ENCODE measurements at regions not wholly inside any gene's neighbourhood (a gene's known extent, or its start where the extent isn't known, plus 50 kb on each side); places are given as distances from the start of the nearest gene placed in this dataset.

DNA sequence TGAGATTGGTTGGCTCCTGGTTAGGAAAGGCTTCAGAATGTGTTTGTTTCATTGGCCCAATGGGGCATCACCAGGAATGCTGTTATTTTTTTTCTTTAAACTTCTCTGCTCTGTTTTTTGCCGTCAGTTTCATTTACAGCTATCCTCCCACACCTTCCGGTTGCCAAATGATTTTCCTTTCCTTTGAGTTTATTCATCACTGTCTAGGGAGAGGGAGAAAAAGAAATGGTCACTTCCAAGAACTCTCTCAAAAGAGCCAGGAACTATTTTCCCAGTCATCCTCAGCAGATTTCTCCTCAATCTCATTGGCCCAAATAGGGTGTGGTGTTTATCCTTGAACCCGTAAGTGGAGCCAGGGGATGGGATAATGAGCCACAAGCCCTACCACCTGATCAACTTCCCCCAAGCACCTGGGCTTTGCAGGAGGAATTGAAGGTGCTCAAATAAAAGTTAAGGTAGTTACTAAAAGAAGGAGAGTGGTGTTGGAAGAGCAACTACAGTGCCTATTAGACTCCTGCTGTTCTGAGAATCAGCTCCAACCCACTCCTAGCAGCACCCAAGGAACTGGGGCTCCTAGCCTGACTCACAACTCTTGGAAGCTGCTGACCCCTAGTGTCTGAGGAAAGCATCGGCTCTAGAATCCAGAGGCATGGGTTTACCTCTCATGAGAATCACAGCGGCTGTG, 183.8 kb upstream of the IL12A start (continued):
- no peak for TF ChIP-seq NFIC (IDR thresholded peaks at IDR 0.05; ENCODE audit: borderline replicate concordance)
- TF ChIP-seq MXI1 (IDR thresholded peaks at IDR 0.05; ENCODE audit: low read depth, low read length): no peak
- TF ChIP-seq JUND (IDR thresholded peaks at IDR 0.05): no peak
- no peak for TF ChIP-seq CHD2 (IDR thresholded peaks at IDR 0.05; ENCODE audit: low read length, partially characterized antibody)
- TF ChIP-seq, protein P1, sequence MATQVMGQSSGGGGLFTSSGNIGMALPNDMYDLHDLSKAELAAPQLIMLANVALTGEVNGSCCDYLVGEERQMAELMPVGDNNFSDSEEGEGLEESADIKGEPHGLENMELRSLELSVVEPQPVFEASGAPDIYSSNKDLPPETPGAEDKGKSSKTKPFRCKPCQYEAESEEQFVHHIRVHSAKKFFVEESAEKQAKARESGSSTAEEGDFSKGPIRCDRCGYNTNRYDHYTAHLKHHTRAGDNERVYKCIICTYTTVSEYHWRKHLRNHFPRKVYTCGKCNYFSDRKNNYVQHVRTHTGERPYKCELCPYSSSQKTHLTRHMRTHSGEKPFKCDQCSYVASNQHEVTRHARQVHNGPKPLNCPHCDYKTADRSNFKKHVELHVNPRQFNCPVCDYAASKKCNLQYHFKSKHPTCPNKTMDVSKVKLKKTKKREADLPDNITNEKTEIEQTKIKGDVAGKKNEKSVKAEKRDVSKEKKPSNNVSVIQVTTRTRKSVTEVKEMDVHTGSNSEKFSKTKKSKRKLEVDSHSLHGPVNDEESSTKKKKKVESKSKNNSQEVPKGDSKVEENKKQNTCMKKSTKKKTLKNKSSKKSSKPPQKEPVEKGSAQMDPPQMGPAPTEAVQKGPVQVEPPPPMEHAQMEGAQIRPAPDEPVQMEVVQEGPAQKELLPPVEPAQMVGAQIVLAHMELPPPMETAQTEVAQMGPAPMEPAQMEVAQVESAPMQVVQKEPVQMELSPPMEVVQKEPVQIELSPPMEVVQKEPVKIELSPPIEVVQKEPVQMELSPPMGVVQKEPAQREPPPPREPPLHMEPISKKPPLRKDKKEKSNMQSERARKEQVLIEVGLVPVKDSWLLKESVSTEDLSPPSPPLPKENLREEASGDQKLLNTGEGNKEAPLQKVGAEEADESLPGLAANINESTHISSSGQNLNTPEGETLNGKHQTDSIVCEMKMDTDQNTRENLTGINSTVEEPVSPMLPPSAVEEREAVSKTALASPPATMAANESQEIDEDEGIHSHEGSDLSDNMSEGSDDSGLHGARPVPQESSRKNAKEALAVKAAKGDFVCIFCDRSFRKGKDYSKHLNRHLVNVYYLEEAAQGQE (IDR thresholded peaks at IDR 0.05; ENCODE audit: low read depth, low read length): no peak
- TF ChIP-seq GABPA (IDR thresholded peaks at IDR 0.05; ENCODE audit: low read depth): no peak
- TF ChIP-seq FOXJ3 (CRISPR knock-in tag; IDR thresholded peaks at IDR 0.05): no peak

DNA sequence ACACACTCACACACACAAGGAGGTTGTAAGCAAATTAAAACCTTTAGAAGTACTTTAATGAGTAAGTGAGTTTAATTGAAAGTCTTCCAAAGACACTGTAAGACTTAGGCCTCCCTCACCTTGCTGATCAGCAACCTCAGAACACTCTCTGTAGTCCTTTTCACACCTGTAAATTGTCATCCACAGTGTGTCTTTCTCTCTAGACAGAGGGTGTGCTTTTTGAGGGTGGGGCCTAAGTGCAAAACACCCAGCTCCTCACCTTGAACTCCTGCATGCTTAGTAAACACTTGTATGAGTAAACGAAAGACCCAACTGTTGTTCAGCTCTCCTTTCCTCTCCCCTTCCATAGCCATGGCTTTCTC, 183.2 kb upstream of the IL12A start:
- H4K20me1 ChIP-seq (ENCODE audit: insufficient read depth): peaks cover 33% of the 10 kb centered on the region; the same call in 1 of the 2 replicates
- no peaks in the 10 kb centered on the region for H3K36me3 ChIP-seq (replicated peaks in 1 of 2; ENCODE audit: control insufficient read depth in 1 of 2, insufficient read depth in 2 of 2, low read length in 1 of 2)
- 95% methylated on average over 1 of the region's 1 CpG for WGBS (ENCODE audit: low lambda C conversion rate)
- no peak overlapping the region for H3K4me2 ChIP-seq
- H2AFZ ChIP-seq (ENCODE audit: low read depth): no peak overlapping the region
- no peaks in the 10 kb centered on the region for H3F3A ChIP-seq (replicated peaks; ENCODE audit: insufficient read depth)
- peaks cover 0 to 2% of the 10 kb centered on the region in 2 experiments; a peak in 1 of 4 replicates for H3K4me1 ChIP-seq (ENCODE audit: control insufficient read depth in 1 of 2, insufficient read depth in 2 of 2, low read depth in 1 of 2, low read length in 1 of 2)
- H3K9me2 ChIP-seq: no peaks in the 10 kb centered on the region
- POLR2A ChIA-PET: interaction anchor here (0.5 kb wide), 1 partner anchor 41 kb away, joined by 3 read pairs; no protein-coding TSS in a partner anchor
- TF ChIP-seq FOXM1 (IDR thresholded peaks at IDR 0.05; ENCODE audit: low read depth): no peak
- TF ChIP-seq, protein P2, sequence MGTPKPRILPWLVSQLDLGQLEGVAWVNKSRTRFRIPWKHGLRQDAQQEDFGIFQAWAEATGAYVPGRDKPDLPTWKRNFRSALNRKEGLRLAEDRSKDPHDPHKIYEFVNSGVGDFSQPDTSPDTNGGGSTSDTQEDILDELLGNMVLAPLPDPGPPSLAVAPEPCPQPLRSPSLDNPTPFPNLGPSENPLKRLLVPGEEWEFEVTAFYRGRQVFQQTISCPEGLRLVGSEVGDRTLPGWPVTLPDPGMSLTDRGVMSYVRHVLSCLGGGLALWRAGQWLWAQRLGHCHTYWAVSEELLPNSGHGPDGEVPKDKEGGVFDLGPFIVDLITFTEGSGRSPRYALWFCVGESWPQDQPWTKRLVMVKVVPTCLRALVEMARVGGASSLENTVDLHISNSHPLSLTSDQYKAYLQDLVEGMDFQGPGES (IDR thresholded peaks at IDR 0.05; ENCODE audit: low read depth, low read length): no peak
- TF ChIP-seq, protein P1 (IDR thresholded peaks at IDR 0.05; ENCODE audit: low read depth, low read length): no peak
- TF ChIP-seq, protein P3, sequence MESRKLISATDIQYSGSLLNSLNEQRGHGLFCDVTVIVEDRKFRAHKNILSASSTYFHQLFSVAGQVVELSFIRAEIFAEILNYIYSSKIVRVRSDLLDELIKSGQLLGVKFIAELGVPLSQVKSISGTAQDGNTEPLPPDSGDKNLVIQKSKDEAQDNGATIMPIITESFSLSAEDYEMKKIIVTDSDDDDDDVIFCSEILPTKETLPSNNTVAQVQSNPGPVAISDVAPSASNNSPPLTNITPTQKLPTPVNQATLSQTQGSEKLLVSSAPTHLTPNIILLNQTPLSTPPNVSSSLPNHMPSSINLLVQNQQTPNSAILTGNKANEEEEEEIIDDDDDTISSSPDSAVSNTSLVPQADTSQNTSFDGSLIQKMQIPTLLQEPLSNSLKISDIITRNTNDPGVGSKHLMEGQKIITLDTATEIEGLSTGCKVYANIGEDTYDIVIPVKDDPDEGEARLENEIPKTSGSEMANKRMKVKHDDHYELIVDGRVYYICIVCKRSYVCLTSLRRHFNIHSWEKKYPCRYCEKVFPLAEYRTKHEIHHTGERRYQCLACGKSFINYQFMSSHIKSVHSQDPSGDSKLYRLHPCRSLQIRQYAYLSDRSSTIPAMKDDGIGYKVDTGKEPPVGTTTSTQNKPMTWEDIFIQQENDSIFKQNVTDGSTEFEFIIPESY (IDR thresholded peaks at IDR 0.05; ENCODE audit: borderline replicate concordance, low read depth): no peak
- TF ChIP-seq, protein P4, sequence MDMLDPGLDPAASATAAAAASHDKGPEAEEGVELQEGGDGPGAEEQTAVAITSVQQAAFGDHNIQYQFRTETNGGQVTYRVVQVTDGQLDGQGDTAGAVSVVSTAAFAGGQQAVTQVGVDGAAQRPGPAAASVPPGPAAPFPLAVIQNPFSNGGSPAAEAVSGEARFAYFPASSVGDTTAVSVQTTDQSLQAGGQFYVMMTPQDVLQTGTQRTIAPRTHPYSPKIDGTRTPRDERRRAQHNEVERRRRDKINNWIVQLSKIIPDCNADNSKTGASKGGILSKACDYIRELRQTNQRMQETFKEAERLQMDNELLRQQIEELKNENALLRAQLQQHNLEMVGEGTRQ (IDR thresholded peaks at IDR 0.05; ENCODE audit: borderline replicate concordance, low read depth, low read length): no peak
- TF ChIP-seq GATA2 (CRISPR knock-in tag; IDR thresholded peaks at IDR 0.05): no peak
- no peak overlapping the region for H3K27ac ChIP-seq (ENCODE audit: low read depth in 2 of 2, low read length in 1 of 2)
- no peak overlapping the region; a peak in 1 of 4 replicates for H3K4me3 ChIP-seq (ENCODE audit: low read depth in 2 of 2, low read length in 1 of 2)
- no peak overlapping the region for H3K9ac ChIP-seq
- H3K79me2 ChIP-seq (ENCODE audit: insufficient read depth): peaks cover 91% of the 10 kb centered on the region; the same call in 1 of the 2 replicates
- CTCF ChIA-PET: interaction anchor here (0.6 to 8.0 kb wide), 48 partner anchors 10 to 960 kb away, joined by 3 to 135 read pairs (median 5); partner anchors contain the start of gene IL12A
- H3K9me3 ChIP-seq: no peaks in the 10 kb centered on the region
- H3K27me3 ChIP-seq (ENCODE audit: insufficient read depth): no peaks in the 10 kb centered on the region
- no peak for DNase-seq
